Tibial nerve (tissue), 4 donors: ENCODE measurements at regions not wholly inside any gene's neighbourhood (a gene's known extent, or its start where the extent isn't known, plus 50 kb on each side); places are given as distances from the start of the nearest gene placed in this dataset.

Experiments
- DNase-seq, 2 donors: peaks; one replicate each; pipeline ENCODE4 v3.0.0-alpha.2; 2019; ENCODE audit warnings: low spot score in 2 of 2
- H3K27ac ChIP-seq, 4 donors: fragments of 200-600 bp; sonication (generic) in 3 of 4; one replicate each; pipeline ENCODE4 v1.5.1; 2017 to 2019; ENCODE audit warnings: mild to moderate bottlenecking in 1 of 4
- H3K27me3 ChIP-seq, 2 donors: fragments of 200-600 bp; sonication (generic) in 1 of 2; one replicate each; pipeline versions ENCODE4 v1.5.1 to v1.6.0; 2017 to 2019
- H3K36me3 ChIP-seq, 3 donors: fragments of 200-600 bp; sonication (generic); one replicate each; pipeline ENCODE4 v1.5.1; 2018 to 2019
- H3K4me1 ChIP-seq, 4 donors: fragments of 200-600 bp; sonication (generic) in 3 of 4; one replicate each; pipeline ENCODE4 v1.5.1; 2017 to 2019
- H3K4me3 ChIP-seq, 4 donors: fragments of 200-600 bp; sonication (generic) in 3 of 4; one replicate each; pipeline ENCODE4 v1.5.1; 2017 to 2019; ENCODE audit warnings: mild to moderate bottlenecking in 1 of 4, moderate library complexity in 1 of 4
- H3K9me3 ChIP-seq, 4 donors: fragments of 200-600 bp; sonication (generic) in 3 of 4; one replicate each; pipeline ENCODE4 v1.5.1; 2017 to 2019
- CTCF ChIP-seq, 5 experiments: fragments of 200-600 bp in 3 of 5; fragments of 450-650 bp in 2 of 5; sonication (generic) in 3 of 5; IDR thresholded peaks; one replicate each; pipeline ENCODE4 v1.5.1; 2016 to 2019; ENCODE audit warnings: antibody characterized with exemption in 5 of 5, mild to moderate bottlenecking in 3 of 5, moderate library complexity in 2 of 5
- EP300 ChIP-seq, 2 donors: sonication (generic); formaldehyde crosslinking; IDR thresholded peaks; one replicate each; pipeline ENCODE4 v1.6.1; 2017; ENCODE audit warnings: antibody characterized with exemption in 2 of 2, mild to moderate bottlenecking in 1 of 2
- POLR2A ChIP-seq, 2 donors: fragments of 450-650 bp; IDR thresholded peaks; one replicate each; pipeline ENCODE4 v1.6.1; 2017; ENCODE audit warnings: antibody characterized with exemption in 2 of 2, mild to moderate bottlenecking in 2 of 2, moderate library complexity in 2 of 2
- WGBS, 2 donors: methylation state at CpG; one replicate each; pipeline ENCODE4 v1.1.5; 2018; 5-methylcytosine and 5-hydroxymethylcytosine counted together

- H3K4me1 ChIP-seq: peaks cover 0 to 4% (median 0%) of the 10 kb centered on the region in 4 donors
- no peak overlapping the region for H3K4me3 ChIP-seq
- H3K27me3 ChIP-seq: no peaks in the 10 kb centered on the region
- DNase-seq: no peak
- no peaks in the 10 kb centered on the region for H3K9me3 ChIP-seq
- 32 to 34% methylated on average over 11 of the region's 11 CpGs for WGBS, 2 donors
- no peak for TF ChIP-seq EP300 (IDR thresholded peaks at IDR 0.05)
- no peak for TF ChIP-seq POLR2A (IDR thresholded peaks at IDR 0.05)
- TF ChIP-seq CTCF (IDR thresholded peaks at IDR 0.05): no peak
- H3K27ac ChIP-seq: no peak overlapping the region
- no peaks in the 10 kb centered on the region for H3K36me3 ChIP-seq
Observed at GRCh38 chr16:77062878-77063675, 127.9 kb upstream of the MON1B start.

- H3K4me1 ChIP-seq: peaks cover 0 to 4% (median 0%) of the 10 kb centered on the region in 4 donors
- no peaks in the 10 kb centered on the region for H3K36me3 ChIP-seq
- no peak for DNase-seq
- no peak overlapping the region for H3K27ac ChIP-seq
- H3K4me3 ChIP-seq: no peak overlapping the region
- no peak for TF ChIP-seq EP300 (IDR thresholded peaks at IDR 0.05)
- TF ChIP-seq POLR2A (IDR thresholded peaks at IDR 0.05): no peak
- no peak for TF ChIP-seq CTCF (IDR thresholded peaks at IDR 0.05)
- H3K9me3 ChIP-seq: no peaks in the 10 kb centered on the region
- no peaks in the 10 kb centered on the region for H3K27me3 ChIP-seq
- WGBS, 2 donors: 0 to 5% methylated on average over 1 of the region's 1 CpG
Observed at GRCh38 chr16:77063676-77064016, 127.3 kb upstream of the MON1B start.

- no peak for TF ChIP-seq POLR2A (IDR thresholded peaks at IDR 0.05)
- no peak for TF ChIP-seq CTCF (IDR thresholded peaks at IDR 0.05)
- TF ChIP-seq EP300 (IDR thresholded peaks at IDR 0.05): no peak
- Histone ChIP-seq H3K36me3 (no peaks in the 10 kb centered on the region), H3K9me3 (no peaks in the 10 kb centered on the region), H3K27ac (no peak overlapping the region), H3K4me1 (peaks cover 0 to 4% (median 0%) of the 10 kb centered on the region in 4 donors), H3K27me3 (no peaks in the 10 kb centered on the region), H3K4me3 (no peak overlapping the region)
- DNase-seq: no peak
- 69 to 73% methylated on average over 7 of the region's 7 CpGs for whole genome bisulfite sequencing, 2 donors
Observed at GRCh38 chr16:77064037-77064436, 127.0 kb upstream of the MON1B start.

- WGBS, 2 donors: 62 to 74% methylated on average over 9 of the region's 9 CpGs
- TF ChIP-seq CTCF (IDR thresholded peaks at IDR 0.05) (no peak), POLR2A (IDR thresholded peaks at IDR 0.05) (no peak), EP300 (IDR thresholded peaks at IDR 0.05) (no peak)
- Histone ChIP-seq H3K4me3 (no peak overlapping the region), H3K27ac (no peak overlapping the region), H3K4me1 (peaks cover 0 to 4% (median 0%) of the 10 kb centered on the region in 4 donors), H3K27me3 (no peaks in the 10 kb centered on the region), H3K36me3 (no peaks in the 10 kb centered on the region), H3K9me3 (no peaks in the 10 kb centered on the region)
- no peak for DNase-seq
Observed at GRCh38 chr16:77066896-77067496, 124.0 kb upstream of the MON1B start.

- Histone ChIP-seq H3K36me3 (no peaks in the 10 kb centered on the region), H3K27ac (no peak overlapping the region), H3K4me3 (no peak overlapping the region), H3K27me3 (no peaks in the 10 kb centered on the region), H3K9me3 (no peaks in the 10 kb centered on the region), H3K4me1 (peaks cover 0 to 2% (median 0%) of the 10 kb centered on the region in 4 donors)
- DNase-seq: no peak
- 23 to 37% methylated on average over 2 of the region's 2 CpGs for WGBS, 2 donors
- TF ChIP-seq POLR2A (IDR thresholded peaks at IDR 0.05) (no peak), CTCF (IDR thresholded peaks at IDR 0.05) (no peak), EP300 (IDR thresholded peaks at IDR 0.05) (no peak)
Observed at GRCh38 chr16:77067900-77068299, 123.1 kb upstream of the MON1B start.
